ENCODE measurements at regions not wholly inside any gene's neighbourhood (a gene's known extent, or its start where the extent isn't known, plus 50 kb on each side); places are given as distances from the start of the nearest gene placed in this dataset.
"Not testable (repeated sequence)": the region's sequence is repeated elsewhere in the genome, so short reads cannot be mapped to it uniquely, and the experiment has no call there.

- no peak for DNase-seq (ENCODE audit: low read depth)
Measured at GRCh38 chr13:31517599-31517998, 221.7 kb upstream of the RXFP2 start.

- no peak for DNase-seq (ENCODE audit: low read depth)
Measured at GRCh38 chr13:31518645-31519044, 220.7 kb upstream of the RXFP2 start.

GRCh38 chr13:31521435-31521834 is 217.9 kb upstream of the RXFP2 start:
- DNase-seq (ENCODE audit: low read depth), result no peak

- DNase-seq (ENCODE audit: low read depth), result no peak
Measured at GRCh38 chr13:31522396-31522795, 216.9 kb upstream of the RXFP2 start.

GRCh38 chr13:31528176-31528575 is 211.2 kb upstream of the RXFP2 start:
- DNase-seq (ENCODE audit: low read depth), result no peak

GRCh38 chr13:31528758-31529157 is 210.6 kb upstream of the RXFP2 start:
- DNase-seq (ENCODE audit: low read depth), result no peak

GRCh38 chr13:31530922-31531321 is 208.4 kb upstream of the RXFP2 start:
- DNase-seq (ENCODE audit: low read depth), result no peak

- DNase-seq (ENCODE audit: low read depth), result no peak
Measured at GRCh38 chr13:31537052-31537451, 202.3 kb upstream of the RXFP2 start.

GRCh38 chr13:31538067-31539042 is 201.0 kb upstream of the RXFP2 start:
- DNase-seq (ENCODE audit: low read depth), result peak; percentile 36

- no peak for DNase-seq (ENCODE audit: low read depth)
Measured at GRCh38 chr13:31540281-31540680, 199.0 kb upstream of the RXFP2 start.

GRCh38 chr13:31543190-31543589 is 196.1 kb upstream of the RXFP2 start:
- DNase-seq (ENCODE audit: low read depth), result no peak

- DNase-seq (ENCODE audit: low read depth), result no peak
Measured at GRCh38 chr13:31545616-31546015, 193.7 kb upstream of the RXFP2 start.

GRCh38 chr13:31556376-31556775 is 182.9 kb upstream of the RXFP2 start:
- DNase-seq (ENCODE audit: low read depth), result peak; percentile 13

GRCh38 chr13:31584221-31584620 is 155.1 kb upstream of the RXFP2 start:
- DNase-seq (ENCODE audit: low read depth), result not testable (repeated sequence)

GRCh38 chr13:31587698-31588266 is 151.5 kb upstream of the RXFP2 start:
- DNase-seq (ENCODE audit: low read depth), result peak; percentile 60

- DNase-seq (ENCODE audit: low read depth), result peak; percentile 4
Measured at GRCh38 chr13:31588316-31588715, 151.0 kb upstream of the RXFP2 start.

- no peak for DNase-seq (ENCODE audit: low read depth)
Measured at GRCh38 chr13:31588893-31589292, 150.4 kb upstream of the RXFP2 start.

- no peak for DNase-seq (ENCODE audit: low read depth)
Measured at GRCh38 chr13:31591642-31592233, 147.6 kb upstream of the RXFP2 start.

GRCh38 chr13:31594056-31594455 is 145.3 kb upstream of the RXFP2 start:
- DNase-seq (ENCODE audit: low read depth), result no peak

- DNase-seq (ENCODE audit: low read depth), result no peak
Measured at GRCh38 chr13:31595563-31595962, 143.8 kb upstream of the RXFP2 start.

GRCh38 chr13:31598990-31599389 is 140.3 kb upstream of the RXFP2 start:
- no peak for DNase-seq (ENCODE audit: low read depth)

GRCh38 chr13:31605076-31605860 is 134.1 kb upstream of the RXFP2 start:
- no peak for DNase-seq (ENCODE audit: low read depth)
